ENCODE measurements at regions not wholly inside any gene's neighbourhood (a gene's known extent, or its start where the extent isn't known, plus 50 kb on each side); places are given as distances from the start of the nearest gene placed in this dataset.

GRCh38 chr19:27925202-27925601 lies 1287.7 kb downstream of the UQCRFS1 start:
- no peak for TF ChIP-seq CTCF (IDR thresholded peaks at IDR 0.05)
- no peak for TF ChIP-seq POLR2A (IDR thresholded peaks at IDR 0.05)
- ATAC-seq (no peak), DNase-seq (no peak)
- Histone ChIP-seq H3K4me1 (no peaks in the 10 kb centered on the region), H3K27ac (no peak overlapping the region), H3K4me3 (no peak overlapping the region), H3K36me3 (replicated peaks in 1 of 2; ENCODE audit: insufficient read depth in 1 of 2, low read depth in 2 of 2) (no peaks in the 10 kb centered on the region), H3K27me3 (no peaks in the 10 kb centered on the region), H3K9me3 (no peaks in the 10 kb centered on the region)
- intact Hi-C loops (cut with DNase I): no loop called here
- 45 to 64% methylated on average over 2 of the region's 2 CpGs for WGBS, 2 donors

GRCh38 chr19:27922970-27923369 lies 1290.0 kb downstream of the UQCRFS1 start:
- no peak overlapping the region for H3K4me3 ChIP-seq
- no peaks in the 10 kb centered on the region for H3K36me3 ChIP-seq (replicated peaks in 1 of 2; ENCODE audit: insufficient read depth in 1 of 2, low read depth in 2 of 2)
- H3K27me3 ChIP-seq: no peaks in the 10 kb centered on the region
- WGBS, 2 donors: 31 to 49% methylated on average over 3 of the region's 3 CpGs
- H3K9me3 ChIP-seq: no peaks in the 10 kb centered on the region
- ATAC-seq: no peak
- DNase-seq: no peak
- intact Hi-C loops (cut with DNase I): no loop called here
- no peaks in the 10 kb centered on the region for H3K4me1 ChIP-seq
- H3K27ac ChIP-seq: no peak overlapping the region
- no peak for TF ChIP-seq CTCF (IDR thresholded peaks at IDR 0.05)

DNA sequence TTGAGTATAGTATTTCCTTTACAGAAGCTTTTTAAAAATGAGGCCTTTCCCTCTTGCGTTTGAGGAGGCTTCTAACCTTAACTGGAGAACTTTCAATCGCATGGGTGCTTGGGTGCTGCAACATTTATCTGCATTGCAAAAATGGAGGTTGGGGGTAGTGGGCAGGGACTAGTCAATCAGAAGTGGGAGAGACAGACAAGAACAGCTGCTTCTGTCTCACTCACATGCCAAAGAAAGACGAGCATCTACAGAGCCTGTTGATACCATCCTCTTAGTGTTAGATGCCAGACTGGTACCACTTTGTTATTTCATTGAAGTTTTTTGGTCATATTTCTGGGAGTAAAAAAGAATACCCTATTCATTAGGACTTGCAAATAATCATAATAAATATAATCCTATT lies 1292.2 kb downstream of the UQCRFS1 start:
- TF ChIP-seq POLR2A (IDR thresholded peaks at IDR 0.05) (no peak), CTCF (IDR thresholded peaks at IDR 0.05) (no peak)
- Histone ChIP-seq H3K9me3 (no peaks in the 10 kb centered on the region), H3K36me3 (replicated peaks in 1 of 2; ENCODE audit: insufficient read depth in 1 of 2, low read depth in 2 of 2) (no peaks in the 10 kb centered on the region), H3K27ac (no peak overlapping the region), H3K4me1 (no peaks in the 10 kb centered on the region), H3K4me3 (no peak overlapping the region), H3K27me3 (no peaks in the 10 kb centered on the region)
- 59 to 61% methylated on average over 3 of the region's 3 CpGs for WGBS, 2 donors
- ATAC-seq: no peak
- DNase-seq: no peak
- intact Hi-C loops (cut with DNase I): no loop called here

- Histone ChIP-seq H3K9me3 (no peaks in the 10 kb centered on the region), H3K27me3 (no peaks in the 10 kb centered on the region), H3K4me3 (no peak overlapping the region), H3K27ac (no peak overlapping the region), H3K36me3 (replicated peaks in 1 of 2; ENCODE audit: insufficient read depth in 1 of 2, low read depth in 2 of 2) (no peaks in the 10 kb centered on the region), H3K4me1 (no peaks in the 10 kb centered on the region)
- WGBS, 2 donors: 46 to 61% methylated on average over 3 of the region's 3 CpGs
- intact Hi-C loops (cut with DNase I): no loop called here
- TF ChIP-seq CTCF (IDR thresholded peaks at IDR 0.05) (no peak), POLR2A (IDR thresholded peaks at IDR 0.05) (no peak)
- ATAC-seq: no peak
- no peak for DNase-seq
Observed at GRCh38 chr19:27918818-27919217, 1294.1 kb downstream of the UQCRFS1 start.

- TF ChIP-seq POLR2A (IDR thresholded peaks at IDR 0.05) (no peak), CTCF (IDR thresholded peaks at IDR 0.05) (no peak)
- ATAC-seq: no peak
- Histone ChIP-seq H3K27ac (no peak overlapping the region), H3K27me3 (no peaks in the 10 kb centered on the region), H3K36me3 (replicated peaks in 1 of 2; ENCODE audit: insufficient read depth in 1 of 2, low read depth in 2 of 2) (no peaks in the 10 kb centered on the region), H3K9me3 (no peaks in the 10 kb centered on the region), H3K4me3 (no peak overlapping the region), H3K4me1 (no peaks in the 10 kb centered on the region)
- DNase-seq: no peak
- 69 to 70% methylated on average over 15 to 19 of the region's 19 CpGs for WGBS, 2 donors
- intact Hi-C loops (cut with DNase I): no loop called here
Observed at GRCh38 chr19:27911122-27911898, 1301.6 kb downstream of the UQCRFS1 start.
